ENCODE measurements at regions not wholly inside any gene's neighbourhood (a gene's known extent, or its start where the extent isn't known, plus 50 kb on each side); places are given as distances from the start of the nearest gene placed in this dataset.
"Not testable (repeated sequence)": the region's sequence is repeated elsewhere in the genome, so short reads cannot be mapped to it uniquely, and the experiment has no call there.

- H3K27me3 ChIP-seq = no peaks in the 10 kb centered on the region
- DNase-seq = no peak
- no peak for TF ChIP-seq CTCF (IDR thresholded peaks at IDR 0.05)
- TF ChIP-seq POLR2A (IDR thresholded peaks at IDR 0.05) = no peak
- H3K4me3 ChIP-seq = no peak overlapping the region
- H3K36me3 ChIP-seq = no peaks in the 10 kb centered on the region
- H3K9me3 ChIP-seq = peaks cover 0 to 4% (median 0%) of the 10 kb centered on the region in 4 donors
- no peaks in the 10 kb centered on the region for H3K4me1 ChIP-seq
- H3K27ac ChIP-seq = no peak overlapping the region
Measured at GRCh38 chr2:57022496-57022895, 838.7 kb downstream of the CCDC85A start.

GRCh38 chr2:57044931-57045635 is 861.3 kb downstream of the CCDC85A start:
- H3K4me3 ChIP-seq = no peak overlapping the region
- H3K36me3 ChIP-seq = no peaks in the 10 kb centered on the region
- H3K9me3 ChIP-seq = no peaks in the 10 kb centered on the region
- H3K27ac ChIP-seq = no peak overlapping the region
- no peaks in the 10 kb centered on the region for H3K27me3 ChIP-seq
- DNase-seq = no peak
- TF ChIP-seq POLR2A (IDR thresholded peaks at IDR 0.05) (no peak), CTCF (IDR thresholded peaks at IDR 0.05) (no peak)
- no peaks in the 10 kb centered on the region for H3K4me1 ChIP-seq

GRCh38 chr2:57049273-57049672 is 865.5 kb downstream of the CCDC85A start:
- Histone ChIP-seq H3K9me3 (no peaks in the 10 kb centered on the region), H3K36me3 (no peaks in the 10 kb centered on the region), H3K4me3 (no peak overlapping the region), H3K27ac (no peak overlapping the region), H3K27me3 (no peaks in the 10 kb centered on the region), H3K4me1 (no peaks in the 10 kb centered on the region)
- no peak for TF ChIP-seq CTCF (IDR thresholded peaks at IDR 0.05)
- no peak for TF ChIP-seq POLR2A (IDR thresholded peaks at IDR 0.05)
- no peak for DNase-seq

DNA sequence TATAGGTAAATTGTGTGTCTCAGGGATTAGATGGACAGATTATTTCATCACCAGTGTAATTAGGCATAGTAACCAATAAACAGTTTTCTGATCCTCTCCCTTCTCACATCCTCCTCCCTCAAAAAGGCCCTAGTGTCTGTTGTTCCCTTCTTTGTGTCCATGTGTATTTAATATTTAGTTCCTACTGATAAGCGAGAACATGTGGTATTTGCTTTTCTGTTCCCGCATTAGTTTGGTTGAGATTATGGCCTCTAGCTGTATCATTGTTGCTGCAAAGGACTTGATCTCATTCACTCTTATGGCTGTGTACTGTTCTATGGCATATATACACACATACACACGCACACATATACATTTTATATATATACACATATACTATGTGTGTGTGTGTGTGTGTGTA is 866.2 kb downstream of the CCDC85A start:
- Histone ChIP-seq H3K4me3 (no peak overlapping the region), H3K4me1 (no peaks in the 10 kb centered on the region), H3K27me3 (no peaks in the 10 kb centered on the region), H3K36me3 (no peaks in the 10 kb centered on the region), H3K9me3 (no peaks in the 10 kb centered on the region), H3K27ac (no peak overlapping the region)
- TF ChIP-seq POLR2A (IDR thresholded peaks at IDR 0.05) (no peak), CTCF (IDR thresholded peaks at IDR 0.05) (no peak)
- no peak for DNase-seq

DNA sequence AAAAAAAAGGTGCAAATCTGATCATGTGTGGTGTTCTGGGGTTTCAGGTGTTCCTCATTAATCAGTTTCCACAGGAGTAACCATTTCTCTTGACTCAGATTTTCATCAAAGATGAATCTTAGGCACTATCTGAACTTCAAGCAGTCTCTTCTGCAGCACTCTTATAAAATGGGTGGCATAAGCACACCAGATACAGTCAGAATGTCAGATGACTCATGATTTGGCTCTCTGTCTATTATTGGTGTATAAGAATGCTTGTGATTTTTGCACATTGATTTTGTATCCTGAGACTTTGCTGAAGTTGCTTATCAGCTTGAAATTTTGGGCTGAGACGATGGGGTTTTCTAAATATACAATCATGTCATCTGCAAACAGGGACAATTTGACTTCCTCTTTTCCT is 882.5 kb downstream of the CCDC85A start:
- H3K4me3 ChIP-seq, DNase-seq, H3K4me1 ChIP-seq, H3K36me3 ChIP-seq, H3K27me3 ChIP-seq, H3K9me3 ChIP-seq, H3K27ac ChIP-seq: not testable (repeated sequence)

DNA sequence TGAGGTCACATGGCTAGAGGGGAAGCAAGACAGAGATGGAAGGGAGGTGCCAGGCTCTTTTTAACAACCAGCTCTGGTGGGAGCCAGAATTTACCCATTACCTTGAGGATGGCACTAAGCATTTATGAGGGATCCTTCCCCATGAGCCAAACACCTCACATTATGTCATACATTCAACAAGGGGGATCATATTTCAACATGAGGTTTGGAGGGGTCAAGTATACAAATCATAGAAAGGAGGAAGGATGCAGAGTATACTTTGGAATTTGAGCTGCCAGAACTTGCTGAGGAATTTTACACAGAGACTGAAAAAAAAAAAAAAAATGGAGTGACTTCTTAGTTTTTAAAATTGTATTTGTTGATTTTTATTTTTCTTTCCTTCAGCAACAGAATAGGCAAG is 891.4 kb downstream of the CCDC85A start:
- DNase-seq = no peak
- TF ChIP-seq POLR2A (IDR thresholded peaks at IDR 0.05) (no peak), CTCF (IDR thresholded peaks at IDR 0.05) (no peak)

More for the DNA sequence above, 891.4 kb downstream of the CCDC85A start:
- Histone ChIP-seq H3K4me3 (no peak overlapping the region), H3K4me1 (no peaks in the 10 kb centered on the region), H3K27me3 (no peaks in the 10 kb centered on the region), H3K9me3 (no peaks in the 10 kb centered on the region), H3K36me3 (no peaks in the 10 kb centered on the region), H3K27ac (no peak overlapping the region)
